Spleen (tissue), 11 donors: ENCODE measurements at regions not wholly inside any gene's neighbourhood (a gene's known extent, or its start where the extent isn't known, plus 50 kb on each side); places are given as distances from the start of the nearest gene placed in this dataset.
"Not testable (repeated sequence)": the region's sequence is repeated elsewhere in the genome, so short reads cannot be mapped to it uniquely, and the experiment has no call there.

ENCODE experiments used
- DNase-seq: peaks from one replicate; pipeline ENCODE4 v3.0.0-alpha.2; 2020
- H3K27ac ChIP-seq, 8 donors: fragments of 200-600 bp; sonication (generic) in 7 of 8; 1 replicate in 4 of 8; 2 replicates in 4 of 8; pipeline versions ENCODE4 v1.5.0 to v1.8.0; 2016 to 2021; ENCODE audit warnings: inconsistent platforms in 4 of 8, mild to moderate bottlenecking in 4 of 8, moderate library complexity in 1 of 8
- H3K27me3 ChIP-seq, 7 donors: fragments of 200-600 bp; sonication (generic) in 6 of 7; replicated peaks in 1 of 7; 1 replicate in 4 of 7; 2 replicates in 3 of 7; pipeline versions ENCODE4 v1.5.0 to v1.8.0; 2016 to 2021; ENCODE audit warnings: inconsistent platforms in 3 of 7, mild to moderate bottlenecking in 1 of 7
- H3K36me3 ChIP-seq, 6 donors: fragments of 200-600 bp; sonication (generic) in 5 of 6; 1 replicate in 4 of 6; 2 replicates in 2 of 6; pipeline versions ENCODE4 v1.5.0 to v1.8.0; 2016 to 2021; ENCODE audit warnings: inconsistent platforms in 2 of 6
- H3K4me1 ChIP-seq, 6 donors: fragments of 200-600 bp; sonication (generic) in 5 of 6; 1 replicate in 3 of 6; 2 replicates in 3 of 6; pipeline versions ENCODE4 v1.5.0 to v1.8.0; 2016 to 2021; ENCODE audit warnings: inconsistent platforms in 3 of 6
- H3K4me3 ChIP-seq, 8 donors: fragments of 200-600 bp; sonication (generic) in 7 of 8; 1 replicate in 4 of 8; 2 replicates in 4 of 8; pipeline versions ENCODE4 v1.5.0 to v1.8.0; 2016 to 2021; ENCODE audit warnings: inconsistent platforms in 4 of 8, mild to moderate bottlenecking in 4 of 8, moderate library complexity in 2 of 8
- H3K9me3 ChIP-seq, 8 donors: fragments of 200-600 bp; sonication (generic) in 7 of 8; 1 replicate in 4 of 8; 2 replicates in 4 of 8; pipeline versions ENCODE4 v1.5.0 to v1.8.0; 2016 to 2021; ENCODE audit warnings: inconsistent platforms in 4 of 8
- POLR2A ChIP-seq, 3 donors: fragments of 450-650 bp; IDR thresholded peaks; one replicate each; pipeline ENCODE4 v1.5.1; 2017; ENCODE audit warnings: antibody characterized with exemption in 3 of 3, mild to moderate bottlenecking in 1 of 3
- POLR2AphosphoS5 ChIP-seq, 3 donors: sonication (generic); formaldehyde crosslinking; IDR thresholded peaks; one replicate each; pipeline ENCODE4 v1.5.1; 2017; ENCODE audit warnings: antibody characterized with exemption in 3 of 3
- WGBS, 5 donors: extraction: QIAGEN DNeasy Blood & Tissue Kit in 3 of 5; methylation state at CpG; one replicate each; pipeline versions ENCODE4 v1.1.5 to v1.1.7; 2013 to 2018; 5-methylcytosine and 5-hydroxymethylcytosine counted together
- intact Hi-C: fragments of 100-400 bp; cut with DNase I; formaldehyde crosslinking; loops from one replicate; pipeline ENCODE4 v1.15.0; 2023; ENCODE audit warnings: low total_unique reads
- TF ChIP-seq, protein P1 (sequence below), 11 experiments: fragments of 200-600 bp in 7 of 11; fragments of 450-650 bp in 4 of 11; sonication (generic) in 4 of 11; IDR thresholded peaks in 8 of 11; conservative IDR thresholded peaks in 3 of 11; 1 replicate in 7 of 11; 2 replicates in 4 of 11; pipeline versions ENCODE4 v1.4.0 to v1.8.0; 2016 to 2021; ENCODE audit warnings: antibody characterized with exemption in 11 of 11, inconsistent platforms in 4 of 11, mild to moderate bottlenecking in 1 of 11
- donor health status: healthy with polysubstance abuse.
- donor health status: DM: no; HTN: no; CAD: no; lungs with moderate emphysema.
- donor health status: DM: no; HTN: no; CAD: no.
- donor health status: Bipolar disorder and iron deficiency.
- donor health status: healthy.
- donor health status: DM: no; HTN: no; CAD: no.
- donor health status: DM: yes; HTN: yes; CAD: no.

DNA sequence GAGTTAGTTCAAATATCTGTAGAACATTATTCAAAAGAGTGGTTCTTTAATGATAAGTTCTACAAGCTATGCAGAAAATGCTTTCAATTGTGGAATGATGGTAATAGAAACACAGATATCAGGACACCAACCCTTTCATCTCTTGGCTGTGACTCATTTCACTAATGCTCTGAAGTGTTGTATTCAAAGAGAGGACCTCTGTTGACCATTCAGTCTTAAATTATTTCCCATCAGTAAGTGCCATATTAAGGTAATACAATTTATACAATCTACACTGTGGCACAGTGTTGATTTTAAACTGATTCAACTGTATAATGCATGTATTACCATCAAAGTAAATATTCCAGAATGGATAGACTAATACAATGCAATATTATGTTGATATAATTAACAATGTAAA, 289.0 kb upstream of the ADGRL3 start:
- H3K36me3 ChIP-seq = no peaks in the 10 kb centered on the region
- TF ChIP-seq POLR2AphosphoS5 (IDR thresholded peaks at IDR 0.05) (no peak), POLR2A (IDR thresholded peaks at IDR 0.05) (no peak)
- TF ChIP-seq, protein P1, sequence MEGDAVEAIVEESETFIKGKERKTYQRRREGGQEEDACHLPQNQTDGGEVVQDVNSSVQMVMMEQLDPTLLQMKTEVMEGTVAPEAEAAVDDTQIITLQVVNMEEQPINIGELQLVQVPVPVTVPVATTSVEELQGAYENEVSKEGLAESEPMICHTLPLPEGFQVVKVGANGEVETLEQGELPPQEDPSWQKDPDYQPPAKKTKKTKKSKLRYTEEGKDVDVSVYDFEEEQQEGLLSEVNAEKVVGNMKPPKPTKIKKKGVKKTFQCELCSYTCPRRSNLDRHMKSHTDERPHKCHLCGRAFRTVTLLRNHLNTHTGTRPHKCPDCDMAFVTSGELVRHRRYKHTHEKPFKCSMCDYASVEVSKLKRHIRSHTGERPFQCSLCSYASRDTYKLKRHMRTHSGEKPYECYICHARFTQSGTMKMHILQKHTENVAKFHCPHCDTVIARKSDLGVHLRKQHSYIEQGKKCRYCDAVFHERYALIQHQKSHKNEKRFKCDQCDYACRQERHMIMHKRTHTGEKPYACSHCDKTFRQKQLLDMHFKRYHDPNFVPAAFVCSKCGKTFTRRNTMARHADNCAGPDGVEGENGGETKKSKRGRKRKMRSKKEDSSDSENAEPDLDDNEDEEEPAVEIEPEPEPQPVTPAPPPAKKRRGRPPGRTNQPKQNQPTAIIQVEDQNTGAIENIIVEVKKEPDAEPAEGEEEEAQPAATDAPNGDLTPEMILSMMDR (IDR thresholded peaks at IDR 0.05 in 8 of 11, conservative IDR thresholded peaks at IDR 0.05 in 3 of 11) = no peak
- H3K4me1 ChIP-seq = no peaks in the 10 kb centered on the region
- intact Hi-C loops = no loop called here
- no peak overlapping the region for H3K27ac ChIP-seq
- H3K27me3 ChIP-seq = no peaks in the 10 kb centered on the region
- no peak for DNase-seq
- H3K4me3 ChIP-seq = no peak overlapping the region
- H3K9me3 ChIP-seq = peaks cover 0 to 6% (median 0%) of the 10 kb centered on the region in 8 donors

DNA sequence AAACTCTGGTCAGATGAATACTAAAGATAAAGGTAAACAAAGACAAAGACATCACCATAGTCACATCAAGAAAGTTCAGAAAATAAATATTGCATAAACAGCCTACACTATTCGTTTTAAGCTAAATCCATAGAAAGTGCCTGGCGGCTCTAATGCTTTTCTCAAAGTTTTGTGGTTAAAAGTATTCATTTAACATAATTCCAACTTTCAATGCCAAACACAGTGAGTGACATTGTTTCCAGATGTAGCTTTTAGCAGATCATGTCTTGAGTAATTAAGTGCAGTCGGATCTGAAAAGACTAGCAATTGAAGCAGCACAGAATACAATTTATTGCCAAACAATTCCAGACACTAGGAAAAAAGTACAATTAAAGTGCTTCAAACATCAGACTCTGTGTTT, 287.1 kb upstream of the ADGRL3 start:
- Histone ChIP-seq H3K36me3 (no peaks in the 10 kb centered on the region), H3K4me1 (no peaks in the 10 kb centered on the region), H3K9me3 (peaks cover 0 to 6% (median 0%) of the 10 kb centered on the region in 8 donors), H3K27ac (no peak overlapping the region), H3K4me3 (no peak overlapping the region), H3K27me3 (no peaks in the 10 kb centered on the region)
- intact Hi-C loops = no loop called here
- no peak for DNase-seq
- TF ChIP-seq POLR2A (IDR thresholded peaks at IDR 0.05) (no peak), POLR2AphosphoS5 (IDR thresholded peaks at IDR 0.05) (no peak)
- TF ChIP-seq, protein P1 (IDR thresholded peaks at IDR 0.05 in 8 of 11, conservative IDR thresholded peaks at IDR 0.05 in 3 of 11) = no peak
- WGBS, 5 donors = 72 to 85% (median 78%) methylated on average over 3 of the region's 3 CpGs

DNA sequence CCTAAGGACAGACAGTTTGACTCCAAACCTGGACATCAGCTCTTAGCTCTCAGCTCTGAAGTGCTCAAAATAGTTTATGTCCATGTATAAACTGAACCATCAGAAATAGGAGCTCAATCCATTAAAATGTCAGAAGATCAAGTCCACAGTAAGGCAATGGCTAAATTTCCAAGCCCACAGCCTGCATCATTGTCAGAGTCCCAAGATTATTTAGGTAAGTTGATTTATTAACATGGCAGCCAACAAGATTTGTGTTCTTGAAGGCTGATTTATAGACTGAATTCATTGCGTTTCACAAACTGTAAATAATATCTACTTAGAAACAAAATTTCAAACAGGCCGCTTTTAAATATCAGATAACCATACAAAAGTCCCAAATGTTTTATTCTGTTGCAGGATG, 286.5 kb upstream of the ADGRL3 start:
- no peak for DNase-seq
- Histone ChIP-seq H3K36me3 (no peaks in the 10 kb centered on the region), H3K27ac (no peak overlapping the region), H3K4me3 (no peak overlapping the region), H3K27me3 (no peaks in the 10 kb centered on the region), H3K9me3 (peaks cover 0 to 9% (median 0%) of the 10 kb centered on the region in 8 donors), H3K4me1 (no peaks in the 10 kb centered on the region)
- WGBS, 5 donors = 84 to 93% (median 85%) methylated on average over 2 of the region's 2 CpGs
- TF ChIP-seq, protein P1 (IDR thresholded peaks at IDR 0.05 in 8 of 11, conservative IDR thresholded peaks at IDR 0.05 in 3 of 11) = no peak
- TF ChIP-seq POLR2AphosphoS5 (IDR thresholded peaks at IDR 0.05) (no peak), POLR2A (IDR thresholded peaks at IDR 0.05) (no peak)
- intact Hi-C loops = no loop called here

DNA sequence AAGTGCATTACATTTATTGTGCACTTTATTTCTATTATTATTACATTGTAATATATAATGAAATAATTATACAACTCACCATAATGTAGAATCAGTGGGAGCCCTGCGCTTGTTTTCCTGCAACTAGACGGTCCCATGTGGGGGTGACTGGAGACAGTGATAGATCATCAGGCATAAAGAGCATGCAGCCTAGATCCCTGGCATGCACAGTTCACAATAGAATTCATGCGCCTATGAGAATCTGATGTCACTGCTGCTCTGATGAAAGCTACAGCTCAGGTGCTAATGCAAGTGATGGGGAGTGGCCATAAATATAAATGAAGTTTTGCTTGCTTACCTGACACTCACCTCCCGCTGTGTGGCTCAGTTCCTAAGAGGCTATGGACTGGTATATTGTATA, 278.4 kb upstream of the ADGRL3 start:
- H3K27ac ChIP-seq, H3K27me3 ChIP-seq, DNase-seq, H3K9me3 ChIP-seq, H3K4me3 ChIP-seq, intact Hi-C loops, H3K36me3 ChIP-seq, H3K4me1 ChIP-seq: not testable (repeated sequence)
- 87 to 92% (median 90%) methylated on average over 4 of the region's 4 CpGs for WGBS, 5 donors

DNA sequence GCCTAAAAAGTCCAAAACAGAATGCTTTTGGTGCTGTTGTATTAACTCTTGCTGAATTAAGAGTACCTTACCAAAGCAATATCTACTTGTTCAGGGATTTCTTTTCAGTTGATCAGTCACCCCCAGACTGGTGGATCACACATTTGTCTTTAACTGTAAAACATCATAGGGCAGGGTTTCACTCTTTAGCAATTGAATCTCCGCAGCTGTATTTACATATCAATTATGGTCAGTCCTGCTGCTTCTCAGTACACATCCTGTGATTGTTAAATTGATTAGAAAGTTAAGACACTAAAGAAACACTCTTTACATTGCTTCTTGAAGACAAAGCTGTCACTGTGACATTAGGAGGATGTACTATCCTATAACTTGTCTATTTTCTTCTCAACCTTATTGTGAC, 277.1 kb upstream of the ADGRL3 start:
- intact Hi-C loops = no loop called here
- no peak overlapping the region for H3K27ac ChIP-seq
- no peaks in the 10 kb centered on the region for H3K4me1 ChIP-seq
- DNase-seq = no peak
- H3K27me3 ChIP-seq = no peaks in the 10 kb centered on the region
- TF ChIP-seq POLR2A (IDR thresholded peaks at IDR 0.05) = no peak
- H3K36me3 ChIP-seq = no peaks in the 10 kb centered on the region
- no peak overlapping the region for H3K4me3 ChIP-seq
- H3K9me3 ChIP-seq = peaks cover 0 to 11% (median 0%) of the 10 kb centered on the region in 8 donors
- 48 to 87% (median 67%) methylated on average over 1 of the region's 1 CpG for WGBS, 5 donors
